Astrocyte (in vitro differentiated cells and primary cell): ENCODE measurements at regions not wholly inside any gene's neighbourhood (a gene's known extent, or its start where the extent isn't known, plus 50 kb on each side); places are given as distances from the start of the nearest gene placed in this dataset.
"Not testable (repeated sequence)": the region's sequence is repeated elsewhere in the genome, so short reads cannot be mapped to it uniquely, and the experiment has no call there.

Experiments used
- CTCF ChIP-seq: IDR thresholded peaks from 2 replicates; pipeline ENCODE4 v1.5.1; 2011; ENCODE audit warnings: low read depth, mild to moderate bottlenecking, inconsistent platforms, low read length, moderate library complexity; ENCODE audit not compliant: insufficient read depth
- EZH2 ChIP-seq: IDR thresholded peaks from 2 replicates; pipeline ENCODE4 v1.6.1; 2012; ENCODE audit warnings: mild to moderate bottlenecking, low read length, inconsistent platforms; ENCODE audit not compliant: insufficient read depth

DNA sequence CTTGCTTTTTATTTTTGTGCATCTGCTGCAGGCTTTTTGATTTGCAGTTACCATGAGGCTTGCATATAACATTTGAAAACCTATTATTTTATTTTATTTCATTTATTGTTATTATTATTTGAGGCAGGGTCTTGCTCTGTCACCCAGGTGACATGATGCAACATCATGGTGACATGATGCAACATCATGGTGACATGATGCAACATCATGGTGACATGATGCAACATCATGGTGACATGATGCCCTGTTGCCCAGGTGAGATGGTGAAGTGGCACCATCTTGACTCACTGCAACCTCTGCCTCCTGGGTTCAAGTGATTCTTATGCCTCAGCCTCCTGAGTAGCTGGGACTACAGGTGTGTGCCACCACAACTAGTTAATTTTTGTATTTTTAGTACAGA lies 244.5 kb upstream of the CTBP2 start:
- TF ChIP-seq EZH2, CTCF: not testable (repeated sequence)
